GM12892 (cell line): ENCODE measurements at regions not wholly inside any gene's neighbourhood (a gene's known extent, or its start where the extent isn't known, plus 50 kb on each side); places are given as distances from the start of the nearest gene placed in this dataset.

Source experiments
- POLR2A ChIP-seq: IDR thresholded peaks from 2 replicates; pipeline ENCODE4 v1.6.1; 2011; ENCODE audit warnings: low read depth, low read length, control low read depth
- POLR2AphosphoS5 ChIP-seq: IDR thresholded peaks from 2 replicates; pipeline ENCODE4 v1.6.1; 2011; ENCODE audit warnings: low read depth, low read length, control low read depth

DNA sequence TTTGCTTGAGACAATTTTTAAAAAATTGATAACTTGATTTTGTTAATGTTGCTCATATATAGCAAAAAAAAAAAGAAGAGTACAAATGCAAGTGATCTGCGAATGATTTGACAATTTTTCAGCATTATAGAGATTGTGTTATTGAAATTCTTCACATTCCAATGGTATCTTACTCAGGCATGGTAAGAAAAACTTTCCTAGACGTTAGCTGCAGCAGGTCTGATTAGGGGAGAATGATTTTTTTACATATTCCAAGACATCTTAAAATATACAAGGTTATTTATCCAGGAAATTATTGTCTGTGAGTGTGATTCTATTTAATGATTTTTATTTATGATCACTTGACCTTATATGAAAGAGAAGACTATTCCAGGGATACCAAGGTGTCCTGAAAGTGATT lies 361.9 kb downstream of the MAT2B start:
- TF ChIP-seq POLR2AphosphoS5 (no peak), POLR2A (no peak)
